Glutamatergic neuron (in vitro differentiated cells): ENCODE measurements at regions not wholly inside any gene's neighbourhood (a gene's known extent, or its start where the extent isn't known, plus 50 kb on each side); places are given as distances from the start of the nearest gene placed in this dataset.

Source experiments
- DNase-seq: peaks from one replicate; pipeline ENCODE4 v3.0.0; 2022
- H3K27ac Mint-ChIP-seq: one replicate; pipeline ENCODE4 v1.8.0; 2020; ENCODE audit warnings: mild to moderate bottlenecking, mixed read lengths, inconsistent platforms; ENCODE audit not compliant: unreplicated experiment
- H3K27me3 Mint-ChIP-seq: one replicate; pipeline ENCODE4 v1.8.0; 2020; ENCODE audit warnings: mild to moderate bottlenecking, moderate library complexity, mixed read lengths, inconsistent platforms; ENCODE audit not compliant: unreplicated experiment
- H3K36me3 Mint-ChIP-seq: one replicate; pipeline ENCODE4 v1.8.0; 2020; ENCODE audit warnings: mild to moderate bottlenecking, mixed read lengths, inconsistent platforms; ENCODE audit not compliant: unreplicated experiment
- H3K4me1 Mint-ChIP-seq: one replicate; pipeline ENCODE4 v1.8.0; 2020; ENCODE audit warnings: mild to moderate bottlenecking, low read depth, mixed read lengths, inconsistent platforms; ENCODE audit not compliant: unreplicated experiment
- H3K4me3 Mint-ChIP-seq: one replicate; pipeline ENCODE4 v1.8.0; 2020; ENCODE audit warnings: mild to moderate bottlenecking, mixed read lengths, inconsistent platforms; ENCODE audit not compliant: unreplicated experiment
- H3K9me3 Mint-ChIP-seq: one replicate; pipeline ENCODE4 v1.8.0; 2020; ENCODE audit warnings: mild to moderate bottlenecking, moderate library complexity, mixed read lengths, inconsistent platforms; ENCODE audit not compliant: unreplicated experiment
- CTCF ChIP-seq: fragments of 200-600 bp; sonication (generic); IDR thresholded peaks from one replicate; pipeline ENCODE4 v1.5.0; 2021; ENCODE audit not compliant: partially characterized antibody, unreplicated experiment

- no peaks in the 10 kb centered on the region for H3K9me3 Mint-ChIP-seq
- no peak overlapping the region for H3K4me3 Mint-ChIP-seq
- no peak for TF ChIP-seq CTCF
- no peak overlapping the region for H3K27ac Mint-ChIP-seq
- DNase-seq: no peak
- no peaks in the 10 kb centered on the region for H3K27me3 Mint-ChIP-seq
- H3K36me3 Mint-ChIP-seq: no peaks in the 10 kb centered on the region
- H3K4me1 Mint-ChIP-seq: no peaks in the 10 kb centered on the region
These were observed 73.8 kb upstream of the DCLK2 start for GRCh38 chr4:150004481-150004880.

GRCh38 chr4:150005537-150005936, 72.7 kb upstream of the DCLK2 start:
- Mint-ChIP-seq H3K27ac (no peak overlapping the region), H3K4me3 (no peak overlapping the region), H3K9me3 (no peaks in the 10 kb centered on the region), H3K4me1 (no peaks in the 10 kb centered on the region), H3K36me3 (no peaks in the 10 kb centered on the region), H3K27me3 (no peaks in the 10 kb centered on the region)
- DNase-seq: no peak
- TF ChIP-seq CTCF: no peak

GRCh38 chr4:150006197-150006596, 72.0 kb upstream of the DCLK2 start:
- no peak overlapping the region for H3K27ac Mint-ChIP-seq
- no peak overlapping the region for H3K4me3 Mint-ChIP-seq
- no peak for DNase-seq
- no peaks in the 10 kb centered on the region for H3K9me3 Mint-ChIP-seq
- TF ChIP-seq CTCF: no peak
- no peaks in the 10 kb centered on the region for H3K27me3 Mint-ChIP-seq
- no peaks in the 10 kb centered on the region for H3K36me3 Mint-ChIP-seq
- no peaks in the 10 kb centered on the region for H3K4me1 Mint-ChIP-seq

- H3K27me3 Mint-ChIP-seq: no peaks in the 10 kb centered on the region
- TF ChIP-seq CTCF: no peak
- H3K4me1 Mint-ChIP-seq: no peaks in the 10 kb centered on the region
- no peak overlapping the region for H3K4me3 Mint-ChIP-seq
- H3K9me3 Mint-ChIP-seq: no peaks in the 10 kb centered on the region
- no peak for DNase-seq
- no peak overlapping the region for H3K27ac Mint-ChIP-seq
- no peaks in the 10 kb centered on the region for H3K36me3 Mint-ChIP-seq
These were observed 70.7 kb upstream of the DCLK2 start for GRCh38 chr4:150007512-150007911.

DNA sequence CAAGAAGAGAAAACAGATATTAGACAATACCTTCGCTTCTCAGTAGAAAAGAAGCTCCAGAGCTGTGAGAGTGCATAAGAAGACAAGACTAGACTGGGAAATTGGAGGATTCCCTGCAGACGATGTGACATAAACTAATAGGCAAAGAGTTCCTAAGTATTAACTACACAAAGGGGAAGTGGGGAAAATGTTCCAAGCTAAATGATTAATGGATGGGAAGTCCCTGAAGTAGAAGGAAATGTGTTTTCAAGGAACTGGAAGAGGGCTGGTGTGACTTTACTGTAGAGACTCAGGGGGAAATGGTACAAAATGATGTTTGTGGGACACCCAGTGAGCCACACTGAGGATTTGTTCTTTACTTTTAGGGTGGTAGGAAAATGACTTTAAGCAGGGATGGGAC, 69.7 kb upstream of the DCLK2 start:
- Mint-ChIP-seq H3K4me1 (no peaks in the 10 kb centered on the region), H3K9me3 (no peaks in the 10 kb centered on the region), H3K27me3 (no peaks in the 10 kb centered on the region), H3K36me3 (no peaks in the 10 kb centered on the region), H3K4me3 (no peak overlapping the region), H3K27ac (no peak overlapping the region)
- TF ChIP-seq CTCF: no peak
- no peak for DNase-seq
